Fibroblast of lung (primary cell): ENCODE measurements at regions not wholly inside any gene's neighbourhood (a gene's known extent, or its start where the extent isn't known, plus 50 kb on each side); places are given as distances from the start of the nearest gene placed in this dataset.
A peak's percentile ranks its signal among the peaks of the same experiment; 100 is the strongest.

ENCODE experiments used
- DNase-seq, 2 donors: peaks; one replicate each; pipeline versions ENCODE4 v3.0.0 to v3.0.0-alpha.2; 2010; ENCODE audit warnings: low read depth in 2 of 2
- H2AFZ ChIP-seq: 2 replicates; pipeline ENCODE4 v1.5.1; 2012; ENCODE audit warnings: low read length, control low read depth, inconsistent platforms
- H3K27ac ChIP-seq: 2 replicates; pipeline ENCODE4 v1.5.1; 2011; ENCODE audit warnings: low read length, control low read depth; ENCODE audit not compliant: insufficient read depth
- H3K27me3 ChIP-seq: 2 replicates; pipeline ENCODE4 v1.5.1; 2011; ENCODE audit warnings: mild to moderate bottlenecking, low read length; ENCODE audit not compliant: control insufficient read depth, insufficient read depth
- H3K36me3 ChIP-seq: 2 replicates; pipeline ENCODE4 v1.5.1; 2011; ENCODE audit warnings: low read length; ENCODE audit not compliant: control insufficient read depth, insufficient read depth
- H3K4me1 ChIP-seq: 2 replicates; pipeline ENCODE4 v1.5.1; 2011; ENCODE audit warnings: low read length; ENCODE audit not compliant: control insufficient read depth, insufficient read depth; ENCODE audit errors: extremely low read depth
- H3K4me2 ChIP-seq: 2 replicates; pipeline ENCODE4 v1.5.1; 2011; ENCODE audit warnings: low read length, control low read depth; ENCODE audit not compliant: insufficient read depth; ENCODE audit errors: extremely low read depth
- H3K4me3 ChIP-seq, 4 experiments: fragments of 200-600 bp in 1 of 4; sonication (generic) in 1 of 4; replicated peaks in 1 of 4; 2 replicates each; pipeline ENCODE4 v1.5.1; 2011 to 2016; ENCODE audit warnings: low read length in 4 of 4, low read depth in 3 of 4, mild to moderate bottlenecking in 3 of 4, control low read depth in 2 of 4, inconsistent platforms in 1 of 4, mixed read lengths in 1 of 4; ENCODE audit not compliant: insufficient read depth in 1 of 4; ENCODE audit errors: control extremely low read depth in 1 of 4
- H3K79me2 ChIP-seq: 2 replicates; pipeline ENCODE4 v1.5.1; 2012; ENCODE audit warnings: mild to moderate bottlenecking, low read length, inconsistent platforms; ENCODE audit not compliant: control insufficient read depth, insufficient read depth
- H3K9ac ChIP-seq: 2 replicates; pipeline ENCODE4 v1.5.1; 2011; ENCODE audit warnings: mild to moderate bottlenecking, low read length, control low read depth; ENCODE audit not compliant: insufficient read depth
- H3K9me3 ChIP-seq: 2 replicates; pipeline ENCODE4 v1.5.1; 2012; ENCODE audit warnings: low read depth, low read length; ENCODE audit not compliant: control insufficient read depth, insufficient read depth
- H4K20me1 ChIP-seq: 2 replicates; pipeline ENCODE4 v1.5.1; 2011; ENCODE audit warnings: low read length; ENCODE audit not compliant: control insufficient read depth, insufficient read depth; ENCODE audit errors: extremely low read depth
- CTCF ChIP-seq, 2 donors: IDR thresholded peaks in 1 of 2; conservative IDR thresholded peaks in 1 of 2; 1 replicate in 1 of 2; 2 replicates in 1 of 2; pipeline ENCODE4 v1.5.1; 2011 to 2012; ENCODE audit warnings: low read length in 2 of 2, control low read depth in 1 of 2, inconsistent platforms in 1 of 2, low read depth in 1 of 2, mild to moderate bottlenecking in 1 of 2
- EZH2 ChIP-seq: IDR thresholded peaks from 2 replicates; pipeline ENCODE4 v1.5.1; 2012; ENCODE audit warnings: low read length, control low read depth, mild to moderate bottlenecking; ENCODE audit errors: missing control alignments

- no peak overlapping the region for H2AFZ ChIP-seq
- TF ChIP-seq CTCF (conservative IDR thresholded peaks at IDR 0.05 in 1 of 2, IDR thresholded peaks at IDR 0.05 in 1 of 2; ENCODE audit: low read depth in 1 of 2, low read length in 2 of 2) (no peak), EZH2 (no peak)
- no peaks in the 10 kb centered on the region for H3K4me1 ChIP-seq
- no peaks in the 10 kb centered on the region for H3K79me2 ChIP-seq
- no peaks in the 10 kb centered on the region for H3K36me3 ChIP-seq
- H3K4me2 ChIP-seq: no peak overlapping the region
- H3K27me3 ChIP-seq: no peaks in the 10 kb centered on the region
- H3K4me3 ChIP-seq: no peak overlapping the region
- DNase-seq: peak in 1 of 2 donors; percentile 4
- no peak overlapping the region for H3K27ac ChIP-seq
- no peaks in the 10 kb centered on the region for H3K9me3 ChIP-seq
- H3K9ac ChIP-seq: no peak overlapping the region
- H4K20me1 ChIP-seq: no peaks in the 10 kb centered on the region
Measured at GRCh38 chr3:22228705-22229104, 477.7 kb upstream of the ZNF385D start.

GRCh38 chr3:22231061-22231460 lies 480.1 kb upstream of the ZNF385D start:
- Histone ChIP-seq H3K4me2 (no peak overlapping the region), H3K27me3 (no peaks in the 10 kb centered on the region), H3K79me2 (no peaks in the 10 kb centered on the region), H2AFZ (no peak overlapping the region), H3K4me1 (no peaks in the 10 kb centered on the region), H3K9ac (no peak overlapping the region), H4K20me1 (no peaks in the 10 kb centered on the region), H3K9me3 (no peaks in the 10 kb centered on the region), H3K36me3 (no peaks in the 10 kb centered on the region), H3K4me3 (no peak overlapping the region), H3K27ac (no peak overlapping the region)
- no peak for TF ChIP-seq CTCF (conservative IDR thresholded peaks at IDR 0.05 in 1 of 2, IDR thresholded peaks at IDR 0.05 in 1 of 2; ENCODE audit: low read depth in 1 of 2, low read length in 2 of 2)
- TF ChIP-seq EZH2: no peak
- peak; percentile 4 to 28 for DNase-seq

- no peak for TF ChIP-seq EZH2
- Histone ChIP-seq H3K9ac (no peak overlapping the region), H3K27me3 (no peaks in the 10 kb centered on the region), H3K9me3 (no peaks in the 10 kb centered on the region), H3K27ac (no peak overlapping the region), H3K4me3 (no peak overlapping the region), H4K20me1 (no peaks in the 10 kb centered on the region), H3K4me1 (no peaks in the 10 kb centered on the region), H3K4me2 (no peak overlapping the region), H3K79me2 (no peaks in the 10 kb centered on the region), H3K36me3 (no peaks in the 10 kb centered on the region), H2AFZ (no peak overlapping the region)
- DNase-seq: no peak
Measured at GRCh38 chr3:22236490-22237270, 485.7 kb upstream of the ZNF385D start.
